ENCODE measurements at regions not wholly inside any gene's neighbourhood (a gene's known extent, or its start where the extent isn't known, plus 50 kb on each side); places are given as distances from the start of the nearest gene placed in this dataset.

- TF ChIP-seq CREB1 (IDR thresholded peaks at IDR 0.05) (no peak), EGR1 (IDR thresholded peaks at IDR 0.05; ENCODE audit: borderline replicate concordance, low read depth, low read length) (no peak), CTCF (IDR thresholded peaks at IDR 0.05; ENCODE audit: control extremely low read depth in 1 of 3, insufficient read depth in 1 of 3, low read depth in 1 of 3, low read length in 3 of 3) (no peak), YY1 (IDR thresholded peaks at IDR 0.05; ENCODE audit: low read depth, low read length) (no peak), GTF2F1 (IDR thresholded peaks at IDR 0.05; ENCODE audit: borderline replicate concordance, low read depth, low read length) (no peak)
Measured at GRCh38 chr6:84309336-84309735, 81.9 kb upstream of the CEP162 start.

Measured in H1 (cell line).